ENCODE measurements at regions not wholly inside any gene's neighbourhood (a gene's known extent, or its start where the extent isn't known, plus 50 kb on each side); places are given as distances from the start of the nearest gene placed in this dataset.

DNA sequence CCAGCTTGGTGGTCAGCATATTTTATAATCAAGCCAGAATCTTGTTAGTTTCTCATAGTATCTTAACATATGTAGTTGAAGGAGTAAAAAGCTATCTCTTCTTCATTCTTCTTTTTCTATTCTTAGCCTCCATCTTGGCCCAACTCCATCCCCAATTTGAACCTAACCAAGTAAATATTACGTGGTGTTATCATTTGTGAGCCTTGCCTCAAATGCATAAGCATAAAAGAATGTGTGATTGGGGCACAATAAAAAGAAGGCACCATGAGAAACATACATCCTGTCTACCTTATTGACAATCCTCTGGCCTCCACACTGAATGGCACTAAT, 181.4 kb upstream of the BMP4 start:
- no peak overlapping the region for H3K4me3 ChIP-seq (ENCODE audit: control insufficient read depth, low read depth, low read length)
- no peak for DNase-seq (ENCODE audit: low read depth)
- TF ChIP-seq CTCF (conservative IDR thresholded peaks at IDR 0.05; ENCODE audit: control insufficient read depth, insufficient read depth, low read depth, low read length) = no peak

- no peak overlapping the region for H3K4me3 ChIP-seq (ENCODE audit: control insufficient read depth, low read depth, low read length)
- no peak for DNase-seq (ENCODE audit: low read depth)
- no peak for TF ChIP-seq CTCF (conservative IDR thresholded peaks at IDR 0.05; ENCODE audit: control insufficient read depth, insufficient read depth, low read depth, low read length)
These were observed 181.9 kb upstream of the BMP4 start for GRCh38 chr14:54138354-54139038.

- DNase-seq (ENCODE audit: low read depth) = no peak
- TF ChIP-seq CTCF (conservative IDR thresholded peaks at IDR 0.05; ENCODE audit: control insufficient read depth, insufficient read depth, low read depth, low read length) = no peak
- no peak overlapping the region for H3K4me3 ChIP-seq (ENCODE audit: control insufficient read depth, low read depth, low read length)
These were observed 183.9 kb upstream of the BMP4 start for GRCh38 chr14:54140551-54140950.

DNA sequence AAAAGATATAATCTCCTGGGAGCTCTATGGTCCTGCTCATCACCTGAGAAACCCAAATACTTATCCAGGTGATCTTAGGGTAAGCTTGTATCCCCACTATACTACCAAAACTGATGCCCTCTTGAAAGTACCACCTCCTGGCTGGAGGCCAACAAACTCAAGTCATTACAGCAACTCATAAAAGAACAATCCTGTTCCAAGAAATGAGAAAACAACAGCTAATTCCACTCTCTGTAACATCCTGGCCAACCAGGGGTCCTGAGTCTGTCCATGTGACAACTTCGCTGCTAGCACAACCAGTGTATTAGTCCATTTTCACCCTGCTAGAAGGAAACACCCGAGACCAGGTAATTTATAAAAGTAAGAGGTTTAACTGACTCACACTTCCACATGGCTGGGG, 190.0 kb upstream of the BMP4 start:
- TF ChIP-seq CTCF (conservative IDR thresholded peaks at IDR 0.05; ENCODE audit: control insufficient read depth, insufficient read depth, low read depth, low read length) = no peak
- DNase-seq (ENCODE audit: low read depth) = no peak
- H3K4me3 ChIP-seq (ENCODE audit: control insufficient read depth, low read depth, low read length) = no peak overlapping the region

DNA sequence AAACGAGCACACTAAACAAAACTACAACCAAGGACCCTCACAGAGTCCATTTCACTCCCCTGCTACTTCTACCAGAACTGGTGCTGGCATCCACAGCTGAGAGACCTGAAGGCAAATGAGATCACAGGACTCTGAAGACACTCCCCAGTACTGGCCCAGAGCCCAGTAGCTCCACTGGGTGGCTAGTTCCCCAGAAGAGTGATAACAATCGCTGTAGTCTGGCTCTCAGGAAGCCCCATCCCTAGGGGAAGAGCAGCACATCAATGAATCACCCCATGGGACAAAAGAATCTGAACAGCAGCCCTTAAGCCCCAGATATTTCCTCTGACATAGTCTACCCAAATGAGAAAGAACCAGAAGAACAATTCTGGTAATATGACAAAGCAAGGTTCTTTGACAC, 190.7 kb upstream of the BMP4 start:
- TF ChIP-seq CTCF (conservative IDR thresholded peaks at IDR 0.05; ENCODE audit: control insufficient read depth, insufficient read depth, low read depth, low read length) = no peak
- peak; percentile 4 for DNase-seq (ENCODE audit: low read depth)
- H3K4me3 ChIP-seq (ENCODE audit: control insufficient read depth, low read depth, low read length) = no peak overlapping the region

GRCh38 chr14:54147758-54148157, 191.1 kb upstream of the BMP4 start:
- TF ChIP-seq CTCF (conservative IDR thresholded peaks at IDR 0.05; ENCODE audit: control insufficient read depth, insufficient read depth, low read depth, low read length) = no peak
- DNase-seq (ENCODE audit: low read depth) = no peak

GRCh38 chr14:54148251-54148650, 191.6 kb upstream of the BMP4 start:
- TF ChIP-seq CTCF (conservative IDR thresholded peaks at IDR 0.05; ENCODE audit: control insufficient read depth, insufficient read depth, low read depth, low read length) = no peak
- DNase-seq (ENCODE audit: low read depth) = no peak
- no peak overlapping the region for H3K4me3 ChIP-seq (ENCODE audit: control insufficient read depth, low read depth, low read length)

More at GRCh38 chr14:54147758-54148157, 191.1 kb upstream of the BMP4 start:
- H3K4me3 ChIP-seq (ENCODE audit: control insufficient read depth, low read depth, low read length) = no peak overlapping the region

All from fibroblast of mammary gland (primary cell).